Erythroblast (primary cell): ENCODE measurements at regions not wholly inside any gene's neighbourhood (a gene's known extent, or its start where the extent isn't known, plus 50 kb on each side); places are given as distances from the start of the nearest gene placed in this dataset.

Experiments used
- GATA1 ChIP-seq: IDR thresholded peaks from 2 replicates; pipeline ENCODE4 v1.6.1; 2011; ENCODE audit warnings: low read depth, mild to moderate bottlenecking, control low read depth, low read length, moderate library complexity
- POLR2A ChIP-seq: IDR thresholded peaks from 2 replicates; pipeline ENCODE4 v1.6.1; 2011; ENCODE audit warnings: mild to moderate bottlenecking, low read length

- no peak for TF ChIP-seq POLR2A
- no peak for TF ChIP-seq GATA1
These were observed 519.2 kb downstream of the KIF4B start for GRCh38 chr5:155532621-155533311.
